ENCODE measurements at regions not wholly inside any gene's neighbourhood (a gene's known extent, or its start where the extent isn't known, plus 50 kb on each side); places are given as distances from the start of the nearest gene placed in this dataset.

DNA sequence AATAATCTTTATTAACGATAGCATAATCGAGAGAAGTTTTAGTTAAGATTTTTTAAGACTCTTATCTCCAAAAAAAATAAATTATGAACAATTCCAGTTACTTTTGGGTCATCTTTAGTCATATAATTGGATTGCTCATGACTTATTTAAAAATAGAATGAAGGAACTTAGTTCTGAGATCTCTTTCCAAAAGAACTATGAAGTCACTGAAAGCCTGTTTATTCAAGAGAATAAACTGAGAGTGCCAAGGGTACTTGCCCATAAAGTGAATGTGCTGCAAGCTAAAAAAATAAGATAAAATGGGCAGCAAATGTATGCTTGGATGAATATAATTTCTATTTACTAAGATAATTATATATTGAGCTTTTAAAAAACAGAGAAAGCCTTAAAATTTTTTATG lies 176.5 kb upstream of the PLSCR5 start:
- TF ChIP-seq FOXP2 (optimal IDR thresholded peaks at IDR 0.05; ENCODE audit: borderline replicate concordance, extremely low read depth, extremely low read length, insufficient read depth) (no peak), POLR2AphosphoS5 (IDR thresholded peaks at IDR 0.05; ENCODE audit: low read depth, low read length) (no peak), SIN3A (IDR thresholded peaks at IDR 0.05; ENCODE audit: borderline replicate concordance, insufficient read depth, low read length) (no peak), TAF1 (IDR thresholded peaks at IDR 0.05; ENCODE audit: borderline replicate concordance, insufficient read depth, low read length) (no peak)
- TF ChIP-seq, protein P1, sequence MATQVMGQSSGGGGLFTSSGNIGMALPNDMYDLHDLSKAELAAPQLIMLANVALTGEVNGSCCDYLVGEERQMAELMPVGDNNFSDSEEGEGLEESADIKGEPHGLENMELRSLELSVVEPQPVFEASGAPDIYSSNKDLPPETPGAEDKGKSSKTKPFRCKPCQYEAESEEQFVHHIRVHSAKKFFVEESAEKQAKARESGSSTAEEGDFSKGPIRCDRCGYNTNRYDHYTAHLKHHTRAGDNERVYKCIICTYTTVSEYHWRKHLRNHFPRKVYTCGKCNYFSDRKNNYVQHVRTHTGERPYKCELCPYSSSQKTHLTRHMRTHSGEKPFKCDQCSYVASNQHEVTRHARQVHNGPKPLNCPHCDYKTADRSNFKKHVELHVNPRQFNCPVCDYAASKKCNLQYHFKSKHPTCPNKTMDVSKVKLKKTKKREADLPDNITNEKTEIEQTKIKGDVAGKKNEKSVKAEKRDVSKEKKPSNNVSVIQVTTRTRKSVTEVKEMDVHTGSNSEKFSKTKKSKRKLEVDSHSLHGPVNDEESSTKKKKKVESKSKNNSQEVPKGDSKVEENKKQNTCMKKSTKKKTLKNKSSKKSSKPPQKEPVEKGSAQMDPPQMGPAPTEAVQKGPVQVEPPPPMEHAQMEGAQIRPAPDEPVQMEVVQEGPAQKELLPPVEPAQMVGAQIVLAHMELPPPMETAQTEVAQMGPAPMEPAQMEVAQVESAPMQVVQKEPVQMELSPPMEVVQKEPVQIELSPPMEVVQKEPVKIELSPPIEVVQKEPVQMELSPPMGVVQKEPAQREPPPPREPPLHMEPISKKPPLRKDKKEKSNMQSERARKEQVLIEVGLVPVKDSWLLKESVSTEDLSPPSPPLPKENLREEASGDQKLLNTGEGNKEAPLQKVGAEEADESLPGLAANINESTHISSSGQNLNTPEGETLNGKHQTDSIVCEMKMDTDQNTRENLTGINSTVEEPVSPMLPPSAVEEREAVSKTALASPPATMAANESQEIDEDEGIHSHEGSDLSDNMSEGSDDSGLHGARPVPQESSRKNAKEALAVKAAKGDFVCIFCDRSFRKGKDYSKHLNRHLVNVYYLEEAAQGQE (IDR thresholded peaks at IDR 0.05; ENCODE audit: insufficient read depth in 1 of 2, low read depth in 2 of 2, low read length in 2 of 2), result no peak

DNA sequence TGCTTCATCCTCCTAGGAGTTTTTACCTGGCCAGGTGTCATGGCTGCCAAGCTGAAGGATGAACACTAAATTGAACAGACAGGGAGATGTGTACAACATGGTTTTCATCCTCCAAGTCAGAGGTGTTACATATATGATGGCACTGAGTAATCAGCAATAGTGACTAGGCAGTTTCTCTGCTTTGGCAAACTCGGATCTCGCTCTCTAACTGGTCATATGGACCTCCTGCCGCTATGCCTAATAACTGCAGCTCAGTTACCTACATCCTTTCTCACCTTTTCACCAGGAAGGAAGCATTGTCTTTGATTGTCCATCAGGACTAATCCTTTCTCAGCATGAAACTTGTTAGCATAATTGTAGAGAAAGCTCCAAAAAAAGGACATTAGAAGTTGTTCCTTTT lies 175.9 kb upstream of the PLSCR5 start:
- TF ChIP-seq, protein P1 (IDR thresholded peaks at IDR 0.05; ENCODE audit: insufficient read depth in 1 of 2, low read depth in 2 of 2, low read length in 2 of 2), result no peak
- TF ChIP-seq TAF1 (IDR thresholded peaks at IDR 0.05; ENCODE audit: borderline replicate concordance, insufficient read depth, low read length), result no peak
- no peak for TF ChIP-seq FOXP2 (optimal IDR thresholded peaks at IDR 0.05; ENCODE audit: borderline replicate concordance, extremely low read depth, extremely low read length, insufficient read depth)
- TF ChIP-seq POLR2AphosphoS5 (IDR thresholded peaks at IDR 0.05; ENCODE audit: low read depth, low read length), result no peak
- TF ChIP-seq SIN3A (IDR thresholded peaks at IDR 0.05; ENCODE audit: borderline replicate concordance, insufficient read depth, low read length), result no peak

DNA sequence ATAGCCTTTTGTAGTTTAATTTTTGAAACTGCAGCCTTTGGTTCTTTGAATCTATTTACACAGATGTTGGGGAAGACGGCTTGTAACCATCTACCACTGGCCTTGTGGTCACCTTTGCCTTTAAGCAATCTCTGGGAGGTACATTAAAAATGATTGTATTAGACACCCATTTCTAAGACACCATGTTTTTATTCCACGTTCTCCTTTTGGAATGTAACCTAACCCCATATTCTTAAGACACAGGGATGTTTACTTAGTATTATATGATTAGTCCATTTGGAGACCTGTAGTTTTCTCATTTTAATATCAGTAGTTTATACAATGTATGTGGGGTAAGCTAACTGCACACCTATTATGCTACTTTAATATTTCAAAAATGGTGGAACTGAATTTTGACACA lies 175.1 kb upstream of the PLSCR5 start:
- TF ChIP-seq POLR2AphosphoS5 (IDR thresholded peaks at IDR 0.05; ENCODE audit: low read depth, low read length) (no peak), FOXP2 (optimal IDR thresholded peaks at IDR 0.05; ENCODE audit: borderline replicate concordance, extremely low read depth, extremely low read length, insufficient read depth) (no peak), TAF1 (IDR thresholded peaks at IDR 0.05; ENCODE audit: borderline replicate concordance, insufficient read depth, low read length) (no peak), SIN3A (IDR thresholded peaks at IDR 0.05; ENCODE audit: borderline replicate concordance, insufficient read depth, low read length) (no peak)
- TF ChIP-seq, protein P1 (IDR thresholded peaks at IDR 0.05; ENCODE audit: insufficient read depth in 1 of 2, low read depth in 2 of 2, low read length in 2 of 2), result no peak

DNA sequence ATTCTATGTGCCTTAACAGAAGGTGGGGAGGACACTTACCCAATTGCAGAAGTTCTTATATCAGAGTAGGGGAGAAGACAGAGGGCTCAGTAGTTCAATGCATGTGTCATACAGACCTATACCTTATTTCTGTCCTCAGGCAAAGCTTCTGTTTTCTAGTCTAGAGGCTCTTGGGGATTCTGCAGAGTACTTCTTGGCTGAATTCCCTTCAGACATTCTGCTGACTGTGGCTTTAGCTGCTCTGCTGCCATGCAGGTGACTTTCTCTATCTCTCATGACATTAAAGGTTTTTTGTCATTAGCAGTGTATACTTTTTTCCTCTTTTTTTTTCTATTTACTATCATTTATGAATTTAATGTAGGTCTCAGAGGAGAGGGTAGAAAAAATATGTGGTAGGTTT lies 172.8 kb upstream of the PLSCR5 start:
- no peak for TF ChIP-seq FOXP2 (optimal IDR thresholded peaks at IDR 0.05; ENCODE audit: borderline replicate concordance, extremely low read depth, extremely low read length, insufficient read depth)
- TF ChIP-seq SIN3A (IDR thresholded peaks at IDR 0.05; ENCODE audit: borderline replicate concordance, insufficient read depth, low read length), result no peak
- TF ChIP-seq, protein P1 (IDR thresholded peaks at IDR 0.05; ENCODE audit: insufficient read depth in 1 of 2, low read depth in 2 of 2, low read length in 2 of 2), result no peak
- TF ChIP-seq TAF1 (IDR thresholded peaks at IDR 0.05; ENCODE audit: borderline replicate concordance, insufficient read depth, low read length), result no peak
- TF ChIP-seq POLR2AphosphoS5 (IDR thresholded peaks at IDR 0.05; ENCODE audit: low read depth, low read length), result no peak

DNA sequence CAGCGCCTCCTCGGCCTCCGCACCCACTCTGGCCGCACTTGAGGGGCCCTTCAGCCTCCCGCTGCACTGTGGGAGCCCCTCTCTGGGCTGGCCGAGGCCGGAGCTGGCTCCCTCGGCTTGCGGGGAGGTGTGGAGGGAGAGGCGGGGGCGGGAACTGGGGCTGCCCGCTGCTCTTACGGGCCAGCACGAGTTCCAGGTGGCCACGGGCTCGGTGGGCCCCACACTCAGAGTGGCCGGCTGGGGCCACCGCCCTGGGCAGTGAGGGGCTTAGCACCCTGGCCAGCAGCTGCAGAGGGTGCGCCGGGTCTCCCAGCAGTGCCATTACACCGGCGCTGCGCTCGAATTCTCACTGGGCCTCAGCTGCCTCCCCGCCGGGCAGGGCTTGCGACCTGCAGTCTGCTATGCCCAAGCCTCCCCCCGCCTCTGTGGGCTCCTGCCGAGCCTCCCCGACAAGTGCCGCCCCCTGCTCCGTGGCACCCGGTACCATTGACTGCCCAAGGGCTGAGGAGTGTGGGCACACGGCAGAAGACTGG lies 167.1 kb upstream of the PLSCR5 start:
- TF ChIP-seq, protein P1 (IDR thresholded peaks at IDR 0.05; ENCODE audit: insufficient read depth in 1 of 2, low read depth in 2 of 2, low read length in 2 of 2), result no peak
- TF ChIP-seq FOXP2 (optimal IDR thresholded peaks at IDR 0.05; ENCODE audit: borderline replicate concordance, extremely low read depth, extremely low read length, insufficient read depth) (no peak), SIN3A (IDR thresholded peaks at IDR 0.05; ENCODE audit: borderline replicate concordance, insufficient read depth, low read length) (no peak), TAF1 (IDR thresholded peaks at IDR 0.05; ENCODE audit: borderline replicate concordance, insufficient read depth, low read length) (no peak), POLR2AphosphoS5 (IDR thresholded peaks at IDR 0.05; ENCODE audit: low read depth, low read length) (no peak)

Measured in PFSK-1 (cell line).